GM18861 (cell line): ENCODE measurements at regions not wholly inside any gene's neighbourhood (a gene's known extent, or its start where the extent isn't known, plus 50 kb on each side); places are given as distances from the start of the nearest gene placed in this dataset.
"Not testable (repeated sequence)": the region's sequence is repeated elsewhere in the genome, so short reads cannot be mapped to it uniquely, and the experiment has no call there.

Source experiments
- ATAC-seq: cut with Tn5 transposase; IDR thresholded peaks from one replicate; pipeline ENCODE4 v1.9.1; 2021; ENCODE audit not compliant: unreplicated experiment

- peak; percentile 64 for ATAC-seq
Measured at GRCh38 chrX:118254611-118255010, 91.3 kb upstream of the WDR44 start.

DNA sequence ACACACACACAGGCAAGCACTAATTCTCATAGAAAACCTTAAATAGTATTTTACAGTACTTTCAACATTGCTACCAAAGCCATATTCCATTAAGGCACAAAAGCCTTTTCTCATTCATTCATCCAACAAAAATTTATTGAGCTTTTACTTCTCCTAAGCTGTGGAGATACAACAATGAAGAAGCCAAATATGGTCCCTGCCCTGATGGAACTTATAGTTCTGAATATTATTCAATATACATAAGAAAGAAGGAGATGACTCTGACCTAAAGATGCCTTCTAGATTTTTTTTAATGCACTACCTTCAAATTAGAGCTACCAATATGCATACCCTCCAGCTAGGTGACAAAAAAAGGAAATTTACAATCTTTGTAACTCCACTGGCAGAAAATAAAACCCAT is 90.0 kb upstream of the WDR44 start:
- no peak for ATAC-seq

DNA sequence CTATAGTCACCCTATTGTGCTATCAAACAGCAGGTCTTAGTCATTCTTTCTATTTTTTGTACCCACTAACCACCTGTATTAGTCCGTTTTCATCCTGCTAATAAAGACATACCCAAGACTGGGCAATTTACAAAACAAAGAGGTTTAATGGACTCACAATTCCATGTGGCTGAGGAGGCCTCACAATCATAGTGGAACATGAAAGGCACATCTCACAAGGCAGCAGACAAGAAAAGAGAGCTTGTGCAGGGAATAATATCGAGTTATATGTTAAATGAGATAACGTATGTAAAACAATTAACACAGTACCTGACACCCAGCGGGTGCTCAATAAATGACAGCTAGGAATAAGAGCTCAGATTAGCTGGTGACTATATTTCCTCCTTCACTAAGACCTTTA is 88.1 kb upstream of the WDR44 start:
- ATAC-seq: no peak

GRCh38 chrX:118259213-118259612 is 86.7 kb upstream of the WDR44 start:
- no peak for ATAC-seq

DNA sequence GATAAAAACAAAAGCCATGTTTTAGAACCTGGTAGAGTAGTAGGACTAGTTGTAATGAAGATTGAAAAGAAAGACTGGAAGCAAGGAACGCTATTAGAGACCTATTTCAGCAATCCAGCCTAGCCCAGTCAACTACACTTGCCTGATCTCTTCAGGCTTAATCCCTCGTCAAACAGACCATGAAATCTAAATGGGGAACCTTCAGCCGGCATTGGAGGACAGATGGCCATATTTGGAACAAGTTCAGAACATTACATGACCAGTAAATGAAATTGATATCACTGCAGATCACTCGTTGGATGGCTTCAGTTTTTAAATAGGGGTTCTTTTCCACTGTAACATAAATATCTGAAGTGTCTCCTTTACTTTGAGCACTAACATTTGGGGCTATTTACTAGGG is 84.8 kb upstream of the WDR44 start:
- no peak for ATAC-seq

DNA sequence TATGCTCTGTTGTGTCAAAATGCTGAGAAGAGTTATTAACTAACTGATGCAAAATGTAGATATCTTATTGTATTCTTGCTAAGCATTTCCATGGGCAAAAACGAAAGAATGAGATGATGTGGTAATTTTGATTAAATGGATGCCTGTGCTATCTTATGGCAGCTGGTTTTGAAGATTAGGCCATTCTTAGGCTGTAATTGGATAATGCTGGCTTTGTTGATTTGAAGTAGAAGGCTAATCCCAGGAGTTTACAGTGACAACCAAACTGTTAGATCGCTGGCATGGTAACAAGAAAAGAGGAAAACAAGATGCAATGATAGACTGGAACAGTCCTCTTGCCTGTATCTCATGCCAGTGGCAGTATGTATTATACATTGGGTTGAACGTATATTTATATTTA is 74.1 kb upstream of the WDR44 start:
- no peak for ATAC-seq

DNA sequence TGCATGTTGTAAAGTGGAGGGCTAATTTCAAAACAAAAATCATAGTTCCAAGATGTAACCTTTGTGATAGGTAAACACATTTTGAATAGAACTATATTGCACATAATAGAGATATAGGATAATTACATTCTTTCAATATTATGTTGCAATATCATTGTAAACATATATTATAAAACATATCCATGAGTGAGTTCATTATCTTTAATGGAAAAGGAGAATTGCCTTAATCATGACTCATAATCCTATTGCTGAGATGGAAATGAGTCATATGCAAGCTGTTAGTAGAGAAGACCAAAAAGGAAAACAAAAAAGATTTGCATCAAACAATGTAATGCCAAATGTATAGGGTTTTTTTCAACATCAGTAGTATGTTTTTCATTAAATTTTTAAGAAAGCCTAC is 73.7 kb upstream of the WDR44 start:
- ATAC-seq: no peak

- ATAC-seq: no peak
Measured at GRCh38 chrX:118286066-118286762, 59.7 kb upstream of the WDR44 start.

DNA sequence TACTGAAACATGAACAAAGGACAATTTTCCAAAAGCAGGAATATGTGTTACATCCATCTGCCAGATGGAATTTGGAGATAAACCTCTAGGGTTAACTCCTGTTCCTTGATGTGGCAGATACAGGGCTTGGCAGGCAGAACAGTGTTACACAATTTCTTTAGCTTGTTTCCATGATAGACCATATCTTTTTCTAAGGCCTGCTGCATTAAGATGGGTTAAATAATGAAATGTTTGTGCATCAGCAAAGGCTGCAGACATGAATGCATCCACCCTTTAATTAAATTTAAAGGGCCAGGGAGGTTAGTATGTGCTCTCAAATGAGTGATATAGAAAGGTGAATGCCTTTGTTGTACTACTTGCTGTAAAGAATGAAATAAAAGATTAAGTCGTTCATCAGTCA is 50.1 kb upstream of the WDR44 start:
- ATAC-seq: not testable (repeated sequence)
